ENCODE measurements at regions not wholly inside any gene's neighbourhood (a gene's known extent, or its start where the extent isn't known, plus 50 kb on each side); places are given as distances from the start of the nearest gene placed in this dataset.

GRCh38 chr1:166626711-166627110 lies 212.6 kb upstream of the POGK start:
- TF ChIP-seq CTCF (IDR thresholded peaks at IDR 0.05): no peak
- Histone ChIP-seq H3K27me3 (no peaks in the 10 kb centered on the region), H3K4me3 (no peak overlapping the region), H3K4me1 (no peaks in the 10 kb centered on the region), H3K9me3 (no peaks in the 10 kb centered on the region), H3K27ac (no peak overlapping the region), H3K36me3 (no peaks in the 10 kb centered on the region)
- DNase-seq: no peak
- intact Hi-C loops (cut with DNase I): no loop called here
- ATAC-seq: no peak

GRCh38 chr1:166627558-166627957 lies 211.7 kb upstream of the POGK start:
- no peak overlapping the region for H3K27ac ChIP-seq
- no peak for ATAC-seq
- no peak for DNase-seq
- no peak overlapping the region for H3K4me3 ChIP-seq
- no peak for TF ChIP-seq CTCF (IDR thresholded peaks at IDR 0.05)
- no peaks in the 10 kb centered on the region for H3K27me3 ChIP-seq
- intact Hi-C loops (cut with DNase I): no loop called here
- no peaks in the 10 kb centered on the region for H3K36me3 ChIP-seq
- H3K9me3 ChIP-seq: no peaks in the 10 kb centered on the region
- H3K4me1 ChIP-seq: no peaks in the 10 kb centered on the region

- DNase-seq (no peak), ATAC-seq (no peak)
- Histone ChIP-seq H3K4me1 (no peaks in the 10 kb centered on the region), H3K36me3 (no peaks in the 10 kb centered on the region), H3K27ac (no peak overlapping the region), H3K9me3 (no peaks in the 10 kb centered on the region), H3K27me3 (no peaks in the 10 kb centered on the region), H3K4me3 (no peak overlapping the region)
- intact Hi-C loops (cut with DNase I): no loop called here
- TF ChIP-seq CTCF (IDR thresholded peaks at IDR 0.05): no peak
Observed at GRCh38 chr1:166628259-166628658, 211.0 kb upstream of the POGK start.

- Histone ChIP-seq H3K9me3 (no peaks in the 10 kb centered on the region), H3K27me3 (no peaks in the 10 kb centered on the region), H3K4me3 (no peak overlapping the region), H3K36me3 (no peaks in the 10 kb centered on the region), H3K4me1 (no peaks in the 10 kb centered on the region), H3K27ac (no peak overlapping the region)
- DNase-seq (no peak), ATAC-seq (no peak)
- no peak for TF ChIP-seq CTCF (IDR thresholded peaks at IDR 0.05)
- intact Hi-C loops (cut with DNase I): no loop called here
Observed at GRCh38 chr1:166629946-166630345, 209.3 kb upstream of the POGK start.

- intact Hi-C loops (cut with DNase I): no loop called here
- H3K4me3 ChIP-seq: no peak overlapping the region
- ATAC-seq: no peak
- no peak for DNase-seq
- no peaks in the 10 kb centered on the region for H3K9me3 ChIP-seq
- H3K27me3 ChIP-seq: no peaks in the 10 kb centered on the region
- no peaks in the 10 kb centered on the region for H3K36me3 ChIP-seq
- H3K4me1 ChIP-seq: no peaks in the 10 kb centered on the region
- H3K27ac ChIP-seq: no peak overlapping the region
- TF ChIP-seq CTCF (IDR thresholded peaks at IDR 0.05): no peak
Observed at GRCh38 chr1:166630369-166630768, 208.9 kb upstream of the POGK start.
